ENCODE measurements at regions not wholly inside any gene's neighbourhood (a gene's known extent, or its start where the extent isn't known, plus 50 kb on each side); places are given as distances from the start of the nearest gene placed in this dataset.

DNA sequence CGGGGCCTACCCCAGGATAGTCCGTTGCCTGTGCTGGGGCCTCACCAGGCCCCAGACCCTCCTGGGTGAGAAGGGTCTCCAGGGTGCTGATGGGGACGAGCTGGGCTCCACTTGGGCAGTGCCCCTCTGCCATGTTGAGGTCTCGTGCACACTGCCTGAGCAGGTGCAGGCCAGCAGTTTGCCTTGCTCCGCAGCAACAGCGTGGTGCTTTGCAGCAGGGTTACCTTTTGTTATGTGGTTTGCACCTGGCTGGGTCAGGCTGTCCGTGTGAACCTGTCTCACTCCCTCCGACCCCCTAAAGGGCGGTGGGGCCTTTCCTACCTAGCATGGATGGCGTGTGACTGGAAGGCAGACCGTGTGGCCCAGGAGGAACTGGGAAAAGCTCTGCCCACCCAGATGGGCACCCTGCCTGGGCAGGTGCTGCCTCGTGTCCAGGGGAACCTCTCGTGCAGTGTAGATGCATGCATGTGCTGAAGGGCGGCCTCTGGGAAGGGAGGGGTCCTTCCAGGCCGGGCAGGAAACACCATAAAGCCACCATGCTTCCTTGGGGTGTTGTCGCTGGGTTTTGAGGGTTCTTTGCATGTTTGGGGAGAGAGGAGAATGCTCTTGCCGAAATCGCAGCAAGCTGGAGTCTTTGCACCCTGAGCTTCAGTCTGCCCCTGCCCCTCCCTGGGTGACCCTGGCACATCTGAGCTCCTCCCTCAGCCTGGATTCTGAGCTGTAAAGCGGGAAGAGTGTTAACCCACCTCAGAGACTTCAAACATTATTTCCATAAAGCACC lies 75.4 kb upstream of the PPARA start:
- CTCF ChIA-PET: interaction anchor here (2.9 kb wide), 1 partner anchor 69 kb away, joined by 21 read pairs; no protein-coding TSS in a partner anchor
- no peak overlapping the region for H3K4me3 Mint-ChIP-seq
- DNase-seq (no peak), ATAC-seq (no peak)
- no peak overlapping the region for H3K27ac Mint-ChIP-seq
- peaks cover 12% of the 10 kb centered on the region for H3K4me1 Mint-ChIP-seq (ENCODE audit: low read depth)
- POLR2A ChIA-PET: interaction anchor here (0.9 kb wide), 1 partner anchor 80 kb away, joined by 3 read pairs; no protein-coding TSS in a partner anchor
- no peak for TF ChIP-seq CTCF (IDR thresholded peaks at IDR 0.05)
- no peaks in the 10 kb centered on the region for H3K27me3 Mint-ChIP-seq
- intact Hi-C loops (cut with micrococcal nuclease): no loop called here
- H3K9me3 Mint-ChIP-seq: no peaks in the 10 kb centered on the region
- H3K36me3 Mint-ChIP-seq (ENCODE audit: low read depth): no peaks in the 10 kb centered on the region

DNA sequence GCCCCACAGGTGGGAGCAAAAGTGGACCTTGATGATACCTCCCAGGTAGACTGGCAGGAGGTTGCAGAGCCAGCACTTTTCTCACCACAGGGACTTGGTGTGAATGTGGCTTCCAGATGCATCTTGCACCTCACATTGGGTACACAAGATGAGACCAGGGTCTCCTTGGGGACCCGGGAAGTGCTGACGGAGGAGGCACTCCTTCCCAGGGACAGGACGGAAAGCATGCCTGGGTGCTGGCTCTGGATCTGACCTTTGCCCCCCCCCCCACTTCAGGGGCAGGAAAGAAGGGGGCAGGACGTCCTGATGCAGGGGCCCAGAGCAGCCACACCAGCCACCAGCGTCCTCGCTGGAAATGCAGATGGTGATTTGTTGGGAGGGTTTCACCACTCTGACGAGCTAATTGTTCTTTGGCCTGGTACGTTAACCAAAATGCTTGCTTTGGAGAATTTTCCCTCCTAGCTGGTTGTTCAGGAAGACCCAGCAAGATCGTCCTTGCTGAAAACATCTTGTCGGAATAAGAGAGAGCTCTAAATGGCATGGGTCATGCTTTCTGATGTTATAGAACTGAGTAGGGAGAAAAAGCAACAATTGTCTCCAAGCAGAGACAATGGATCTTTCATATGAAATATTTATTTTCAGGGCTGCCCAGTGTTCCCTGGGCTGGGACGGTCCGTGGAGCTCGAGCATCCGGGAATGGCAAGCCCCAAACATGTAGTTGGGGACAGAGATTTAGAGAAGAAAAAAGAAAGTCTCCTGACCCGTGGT lies 74.4 kb upstream of the PPARA start:
- no peak overlapping the region for H3K4me3 Mint-ChIP-seq
- peaks cover 12% of the 10 kb centered on the region for H3K4me1 Mint-ChIP-seq (ENCODE audit: low read depth)
- no peaks in the 10 kb centered on the region for H3K36me3 Mint-ChIP-seq (ENCODE audit: low read depth)
- H3K9me3 Mint-ChIP-seq: no peaks in the 10 kb centered on the region
- intact Hi-C loops (cut with micrococcal nuclease): no loop called here
- TF ChIP-seq CTCF (IDR thresholded peaks at IDR 0.05): no peak
- no peaks in the 10 kb centered on the region for H3K27me3 Mint-ChIP-seq
- POLR2A ChIA-PET: no interaction called here
- CTCF ChIA-PET: interaction anchor here (0.9 kb wide), 2 partner anchors 41 to 70 kb away, joined by 3 read pairs; no protein-coding TSS in a partner anchor
- DNase-seq (no peak), ATAC-seq (no peak)
- H3K27ac Mint-ChIP-seq: no peak overlapping the region

- Mint-ChIP-seq H3K27me3 (no peaks in the 10 kb centered on the region), H3K9me3 (no peaks in the 10 kb centered on the region), H3K4me3 (no peak overlapping the region), H3K27ac (no peak overlapping the region), H3K4me1 (ENCODE audit: low read depth) (peaks cover 12% of the 10 kb centered on the region), H3K36me3 (ENCODE audit: low read depth) (no peaks in the 10 kb centered on the region)
- intact Hi-C loops (cut with micrococcal nuclease): no loop called here
- DNase-seq: no peak
- CTCF ChIA-PET: interaction anchor here (0.9 to 2.5 kb wide), 3 partner anchors 40 to 71 kb away, joined by 3 to 10 read pairs (median 3); no protein-coding TSS in a partner anchor
- no peak for ATAC-seq
- TF ChIP-seq CTCF (IDR thresholded peaks at IDR 0.05): no peak
- POLR2A ChIA-PET: no interaction called here
Observed at GRCh38 chr22:46076651-46077339, 73.5 kb upstream of the PPARA start.

GRCh38 chr22:46077669-46078099 lies 72.6 kb upstream of the PPARA start:
- Mint-ChIP-seq H3K27ac (no peak overlapping the region), H3K4me1 (ENCODE audit: low read depth) (peaks cover 10% of the 10 kb centered on the region), H3K9me3 (no peaks in the 10 kb centered on the region), H3K27me3 (no peaks in the 10 kb centered on the region), H3K4me3 (no peak overlapping the region), H3K36me3 (ENCODE audit: low read depth) (no peaks in the 10 kb centered on the region)
- DNase-seq (no peak), ATAC-seq (no peak)
- no peak for TF ChIP-seq CTCF (IDR thresholded peaks at IDR 0.05)
- ChIA-PET POLR2A (interaction anchor here (0.9 kb wide), 1 partner anchor 43 kb away, joined by 3 read pairs; no protein-coding TSS in a partner anchor), CTCF (interaction anchor here (2.5 kb wide), 1 partner anchor 72 kb away, joined by 10 read pairs; no protein-coding TSS in a partner anchor)
- intact Hi-C loops (cut with micrococcal nuclease): no loop called here
